ENCODE measurements at regions not wholly inside any gene's neighbourhood (a gene's known extent, or its start where the extent isn't known, plus 50 kb on each side); places are given as distances from the start of the nearest gene placed in this dataset.
A peak's percentile ranks its signal among the peaks of the same experiment; 100 is the strongest.

- no peak overlapping the region for H3K4me3 ChIP-seq (ENCODE audit: low read depth, low read length)
- peak; percentile 13 for DNase-seq (ENCODE audit: low read depth)
- TF ChIP-seq, protein P1, sequence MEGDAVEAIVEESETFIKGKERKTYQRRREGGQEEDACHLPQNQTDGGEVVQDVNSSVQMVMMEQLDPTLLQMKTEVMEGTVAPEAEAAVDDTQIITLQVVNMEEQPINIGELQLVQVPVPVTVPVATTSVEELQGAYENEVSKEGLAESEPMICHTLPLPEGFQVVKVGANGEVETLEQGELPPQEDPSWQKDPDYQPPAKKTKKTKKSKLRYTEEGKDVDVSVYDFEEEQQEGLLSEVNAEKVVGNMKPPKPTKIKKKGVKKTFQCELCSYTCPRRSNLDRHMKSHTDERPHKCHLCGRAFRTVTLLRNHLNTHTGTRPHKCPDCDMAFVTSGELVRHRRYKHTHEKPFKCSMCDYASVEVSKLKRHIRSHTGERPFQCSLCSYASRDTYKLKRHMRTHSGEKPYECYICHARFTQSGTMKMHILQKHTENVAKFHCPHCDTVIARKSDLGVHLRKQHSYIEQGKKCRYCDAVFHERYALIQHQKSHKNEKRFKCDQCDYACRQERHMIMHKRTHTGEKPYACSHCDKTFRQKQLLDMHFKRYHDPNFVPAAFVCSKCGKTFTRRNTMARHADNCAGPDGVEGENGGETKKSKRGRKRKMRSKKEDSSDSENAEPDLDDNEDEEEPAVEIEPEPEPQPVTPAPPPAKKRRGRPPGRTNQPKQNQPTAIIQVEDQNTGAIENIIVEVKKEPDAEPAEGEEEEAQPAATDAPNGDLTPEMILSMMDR (conservative IDR thresholded peaks at IDR 0.05; ENCODE audit: low read depth, low read length) = no peak
These were observed 125.7 kb downstream of the OAT start for GRCh38 chr10:124292911-124293615.

DNA sequence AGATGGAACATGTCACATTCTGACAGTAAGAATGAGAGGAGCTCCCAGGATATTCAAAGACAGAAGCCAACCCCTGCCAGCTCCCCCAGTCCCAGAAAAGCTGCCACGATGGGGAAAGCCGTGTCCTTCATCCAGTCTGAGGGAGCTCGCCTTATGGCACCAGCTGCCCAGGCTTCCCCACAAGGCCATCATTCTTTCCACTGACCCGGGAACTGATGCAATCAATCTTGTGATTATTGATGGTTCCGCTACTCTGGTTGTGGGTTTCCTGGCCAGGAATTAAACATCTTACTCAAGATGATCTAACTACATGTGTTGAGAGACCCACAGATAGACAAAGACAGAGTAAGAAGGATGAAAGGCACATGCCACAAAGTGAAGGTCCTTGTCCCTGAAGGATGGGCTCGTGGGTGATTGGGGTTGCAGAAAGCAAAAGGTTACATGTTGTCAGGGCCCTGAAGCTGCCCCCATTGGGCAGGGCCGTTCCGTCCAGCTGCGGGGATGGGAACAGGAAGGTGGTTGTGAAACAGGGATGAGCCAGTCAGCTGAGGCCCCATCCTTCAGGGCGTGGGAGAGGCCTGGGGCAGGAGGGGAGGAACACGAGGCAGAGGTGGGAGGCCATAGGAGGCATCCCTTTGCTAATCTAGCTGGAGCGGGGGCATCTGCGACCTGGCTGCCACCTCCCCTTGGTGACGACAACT, 127.6 kb downstream of the OAT start:
- no peak overlapping the region for H3K4me3 ChIP-seq (ENCODE audit: low read depth, low read length)
- TF ChIP-seq, protein P1 (conservative IDR thresholded peaks at IDR 0.05; ENCODE audit: low read depth, low read length) = no peak

DNA sequence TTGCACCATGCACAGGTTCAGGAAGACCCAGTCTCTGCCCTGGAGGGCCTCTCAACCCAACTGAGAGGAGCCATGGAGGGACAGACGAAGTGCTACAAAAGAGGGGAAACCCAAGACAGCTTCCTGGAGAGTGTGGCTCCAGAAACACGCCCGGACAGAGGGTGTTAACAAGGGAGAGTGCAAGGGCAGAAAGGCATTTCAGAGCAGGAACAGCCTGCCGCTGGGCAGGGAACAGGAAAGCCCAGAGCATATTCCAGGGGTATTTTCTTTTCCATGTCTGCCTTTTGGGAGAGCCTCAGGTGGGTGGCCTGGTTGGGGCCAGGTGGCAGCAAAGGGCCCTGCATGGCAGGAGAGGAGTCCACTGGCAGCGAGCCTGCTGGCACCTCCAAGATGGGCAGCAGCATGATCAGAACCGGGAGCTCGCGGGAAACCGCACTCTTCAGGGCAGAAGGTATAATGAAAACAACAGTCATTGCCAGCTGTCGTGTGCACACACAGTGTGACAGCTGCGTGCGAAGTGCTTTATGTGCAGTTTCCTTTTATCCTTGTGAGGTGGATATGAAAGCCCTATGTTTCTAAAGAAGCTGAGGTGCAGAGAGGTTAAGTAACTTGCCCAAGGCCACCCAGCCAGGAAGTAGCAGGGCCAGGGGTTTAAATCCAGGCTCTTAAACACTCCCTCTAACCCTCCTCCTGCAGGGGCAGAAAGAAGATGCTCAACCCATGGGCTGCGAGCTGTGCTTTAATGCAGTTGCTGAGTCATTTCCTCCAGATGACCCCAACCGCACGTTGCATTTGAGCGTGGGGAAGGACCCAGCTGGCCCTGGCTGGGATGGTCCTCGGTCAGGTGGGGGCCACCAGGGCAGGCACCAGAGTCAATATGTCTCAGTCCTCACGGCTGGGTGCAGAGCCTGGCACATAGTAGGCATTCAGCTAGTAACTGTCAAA, 128.6 kb downstream of the OAT start:
- TF ChIP-seq, protein P1 (conservative IDR thresholded peaks at IDR 0.05; ENCODE audit: low read depth, low read length) = no peak
- no peak overlapping the region for H3K4me3 ChIP-seq (ENCODE audit: low read depth, low read length)
- DNase-seq (ENCODE audit: low read depth) = peak; percentile 67

More for the DNA sequence above, 127.6 kb downstream of the OAT start:
- DNase-seq (ENCODE audit: low read depth) = peak; percentile 32

GRCh38 chr10:124288928-124289850, 129.5 kb downstream of the OAT start:
- no peak for DNase-seq (ENCODE audit: low read depth)
- H3K4me3 ChIP-seq (ENCODE audit: low read depth, low read length) = no peak overlapping the region
- TF ChIP-seq, protein P1 (conservative IDR thresholded peaks at IDR 0.05; ENCODE audit: low read depth, low read length) = no peak

DNA sequence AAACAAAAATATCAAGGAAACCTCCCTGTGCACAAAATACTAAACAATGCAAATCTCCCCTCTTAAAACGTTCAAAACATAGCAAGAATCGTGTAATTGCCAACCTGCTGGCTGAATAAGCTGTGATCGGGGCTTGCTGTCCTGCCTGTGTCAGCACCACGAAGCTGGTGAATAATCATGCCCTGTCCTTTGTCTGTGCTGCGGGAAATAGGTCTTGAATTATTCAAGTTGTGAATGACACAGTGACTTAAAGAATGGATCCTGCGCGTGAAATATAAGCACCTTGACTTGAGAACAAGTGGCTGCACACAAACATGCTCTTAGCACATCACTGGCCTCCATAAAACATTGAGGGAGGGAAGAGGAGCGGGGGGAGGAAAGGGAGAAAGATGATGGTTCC, 130.2 kb downstream of the OAT start:
- no peak for DNase-seq (ENCODE audit: low read depth)
- TF ChIP-seq, protein P1 (conservative IDR thresholded peaks at IDR 0.05; ENCODE audit: low read depth, low read length) = no peak
- no peak overlapping the region for H3K4me3 ChIP-seq (ENCODE audit: low read depth, low read length)

GRCh38 chr10:124287791-124288190, 130.9 kb downstream of the OAT start:
- TF ChIP-seq, protein P1 (conservative IDR thresholded peaks at IDR 0.05; ENCODE audit: low read depth, low read length) = no peak
- H3K4me3 ChIP-seq (ENCODE audit: low read depth, low read length) = no peak overlapping the region
- DNase-seq (ENCODE audit: low read depth) = no peak

All from choroid plexus epithelial cell (primary cell).